Heart left ventricle (tissue), 13 donors: ENCODE measurements at regions not wholly inside any gene's neighbourhood (a gene's known extent, or its start where the extent isn't known, plus 50 kb on each side); places are given as distances from the start of the nearest gene placed in this dataset.

Experiments used
- CTCF ChIP-seq, 12 donors: fragments of 200-600 bp; sonication (generic) in 4 of 12; IDR thresholded peaks; one replicate each; pipeline versions ENCODE4 v1.5.0 to v1.8.0; 2018 to 2022; ENCODE audit warnings: antibody characterized with exemption in 12 of 12, mild to moderate bottlenecking in 5 of 12
- POLR2A ChIP-seq, 2 donors: fragments of 450-650 bp; IDR thresholded peaks; one replicate each; pipeline ENCODE4 v1.6.1; 2017; ENCODE audit warnings: antibody characterized with exemption in 2 of 2, mild to moderate bottlenecking in 2 of 2, moderate library complexity in 2 of 2
- donor health status: ischemic (EF 13 %, LVEDD 7.1; RV severe dilation, severe dysfunction).
- donor health status: DM: no; HTN: yes; CAD: no.
- donor health status: DM: no; HTN: no; CAD: no.
- donor health status: ischemic (EF 25% LVEDD 6.9; RV normal size, moderate dysfunction).
- donor health status: ischemic (EF 25% LVEDD 5.7; RV mildly dilated, moderate dysfunction).
- donor health status: ischemic (EF 35%, LVEDD 5.7; RV mildly dilated, moderate dysfunction).
- donor health status: nonischemic (EF 11% LVEDD 7.7; RV severe dilation, severe dysfunction).
- donor health status: DM: yes; HTN: yes; CAD: no.
- donor health status: PGD.
- donor health status: ischemic (EF 29% LVEDD 5.4; RV normal size, mild dysfunction).
- donor health status: nonischemic (EF 23%, LVEDD 6.1; RV moderate dilation, normal function).

- no peak for TF ChIP-seq CTCF (IDR thresholded peaks at IDR 0.05)
- TF ChIP-seq POLR2A (IDR thresholded peaks at IDR 0.05), result no peak
Observed at GRCh38 chr1:232464325-232464724, 165.6 kb downstream of the SIPA1L2 start.
